Left kidney (tissue), 1 donor: ENCODE measurements at regions not wholly inside any gene's neighbourhood (a gene's known extent, or its start where the extent isn't known, plus 50 kb on each side); places are given as distances from the start of the nearest gene placed in this dataset.

Source experiments
- DNase-seq: peaks from one replicate; pipeline ENCODE4 v3.0.0-alpha.2; 2013

DNA sequence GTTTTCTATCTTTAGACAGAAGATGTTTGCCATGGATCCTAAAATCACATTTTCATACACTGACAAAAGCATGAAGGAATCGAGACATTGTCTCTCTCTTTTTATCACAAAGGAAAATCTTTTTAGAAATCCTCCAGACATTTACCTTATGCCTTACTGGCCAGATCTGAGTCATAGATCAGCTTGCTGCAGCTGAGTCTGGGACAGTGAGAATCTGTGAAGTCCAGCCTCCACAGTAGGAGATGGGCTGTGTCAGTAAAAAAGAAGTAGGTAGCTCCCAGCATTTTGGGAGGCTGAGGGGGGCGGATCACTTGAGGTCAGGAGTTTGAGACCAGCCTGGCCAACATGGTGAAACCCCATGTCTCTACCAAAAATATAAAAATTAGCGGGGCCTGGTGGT lies 333.4 kb upstream of the ZNF462 start:
- no peak for DNase-seq

DNA sequence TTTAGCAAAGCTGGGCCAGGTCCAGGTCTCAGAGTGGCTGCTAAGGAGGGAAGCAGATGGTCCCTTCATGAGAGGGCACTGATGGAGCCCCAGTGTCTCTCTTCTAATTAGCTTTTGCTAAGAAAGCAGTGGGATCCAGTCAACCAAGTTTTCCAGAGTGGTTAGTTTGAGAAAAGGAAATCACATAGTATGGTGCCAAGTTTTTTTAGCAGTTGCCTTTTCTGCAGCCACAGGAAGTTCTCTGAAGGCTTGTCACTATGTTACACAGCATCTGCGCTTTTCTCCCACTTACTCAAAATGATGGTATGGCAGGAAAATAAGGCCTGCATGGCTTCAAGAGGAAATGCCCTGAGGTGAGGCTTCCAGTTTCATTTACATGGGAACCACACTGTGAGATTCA lies 331.5 kb upstream of the ZNF462 start:
- no peak for DNase-seq

DNA sequence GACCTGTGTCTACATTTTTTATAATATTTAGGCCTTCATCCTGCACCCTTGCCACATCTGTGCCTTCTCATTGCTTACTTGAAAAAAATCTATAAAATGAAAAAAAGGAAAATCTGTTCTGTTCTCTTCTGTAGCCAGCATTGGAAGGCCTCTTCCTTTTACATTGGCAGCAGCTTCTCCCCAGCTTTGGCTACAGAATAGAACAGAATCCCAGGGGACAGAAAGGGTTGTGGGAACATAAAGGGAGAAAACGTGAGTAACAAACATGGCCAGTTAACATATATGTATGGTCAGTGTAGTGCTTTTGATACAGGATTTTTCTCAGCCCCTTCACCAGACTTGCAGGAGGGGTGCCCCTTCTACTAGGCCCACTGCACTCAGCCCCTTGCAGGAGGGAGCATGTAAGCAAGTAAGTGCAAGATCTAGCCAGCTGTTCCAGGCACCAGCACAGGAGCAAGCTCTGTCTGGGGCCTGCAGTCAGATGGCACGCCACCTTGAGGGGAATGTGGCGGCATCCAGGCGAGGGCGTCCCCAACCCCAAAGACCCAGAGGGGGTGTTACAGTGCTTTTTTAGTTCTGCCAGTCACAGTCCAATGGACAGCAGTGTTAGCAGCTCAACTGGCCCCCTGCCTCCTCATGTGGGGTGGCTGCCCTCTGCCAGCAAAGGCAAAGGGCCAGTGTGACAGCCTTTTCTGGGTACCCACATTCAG lies 330.5 kb upstream of the ZNF462 start:
- DNase-seq = no peak

DNA sequence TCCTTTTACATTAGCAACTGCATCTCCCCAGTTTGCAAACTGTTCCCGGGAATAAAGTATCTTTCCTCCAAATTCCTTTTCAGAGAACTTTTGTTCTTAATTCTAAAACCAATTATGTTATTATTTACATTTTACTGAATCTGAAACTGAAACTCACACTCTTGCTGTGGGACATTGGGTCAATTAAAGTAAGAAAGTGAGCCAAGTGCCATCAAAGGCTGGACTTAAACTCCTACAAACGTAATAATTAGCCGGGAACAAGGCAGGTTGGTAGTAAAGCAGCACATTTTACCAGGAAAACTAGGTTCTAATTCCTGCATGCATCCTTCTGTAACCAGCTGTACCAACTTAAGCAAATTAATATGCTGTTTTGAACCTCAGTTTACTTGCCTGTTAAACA lies 328.2 kb upstream of the ZNF462 start:
- no peak for DNase-seq

DNA sequence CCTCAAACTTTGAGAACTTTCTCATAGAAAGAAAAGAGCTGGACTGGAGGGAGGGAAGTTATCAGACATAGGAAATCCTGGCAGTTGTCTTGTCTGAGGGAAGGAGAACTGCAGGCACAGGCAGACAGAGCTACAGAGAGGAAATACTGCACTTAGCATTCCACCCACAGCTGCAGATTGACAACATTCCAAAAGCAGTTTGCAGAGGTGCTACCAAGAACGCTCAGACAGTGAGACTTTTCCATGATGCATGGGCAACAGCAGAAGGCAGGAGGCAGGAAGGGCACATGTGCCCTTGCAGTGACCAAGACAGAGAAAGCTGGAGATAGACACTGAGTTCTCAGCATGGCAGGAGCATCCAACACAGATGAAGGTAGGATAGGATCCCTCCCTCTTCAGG lies 327.5 kb upstream of the ZNF462 start:
- DNase-seq = no peak

DNA sequence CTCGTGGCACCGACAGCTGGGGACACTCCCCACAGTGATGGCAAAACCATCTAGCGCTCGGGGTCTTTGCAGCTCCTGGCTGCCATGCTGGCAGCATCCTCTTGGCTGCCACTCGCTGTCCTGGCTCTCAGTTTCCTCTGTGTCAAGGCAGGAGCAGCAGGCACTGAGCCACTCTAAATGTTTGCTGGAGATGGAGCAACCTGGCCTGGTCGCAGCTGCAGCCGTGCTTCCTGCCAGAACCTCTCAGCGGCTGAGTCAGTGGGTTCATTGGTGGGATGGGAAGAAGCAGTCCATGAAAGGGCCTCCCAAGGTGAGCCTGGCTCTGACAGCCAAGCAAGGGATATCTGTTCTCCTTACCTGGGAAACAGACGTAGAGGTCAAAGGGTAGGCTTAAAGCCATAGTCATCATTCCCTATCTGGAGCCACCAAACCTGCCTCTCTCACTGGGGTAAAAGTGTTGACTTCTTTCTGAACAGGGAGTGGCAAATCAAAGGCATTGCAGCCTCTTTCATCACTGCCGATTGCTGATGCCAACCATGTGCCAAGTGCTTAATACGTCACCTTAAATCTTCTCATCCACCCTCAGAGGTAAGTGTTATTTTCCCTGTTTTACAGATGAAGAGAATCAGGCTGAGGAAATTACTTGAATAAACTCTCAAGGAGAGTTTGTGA lies 304.8 kb upstream of the ZNF462 start:
- DNase-seq = no peak

DNA sequence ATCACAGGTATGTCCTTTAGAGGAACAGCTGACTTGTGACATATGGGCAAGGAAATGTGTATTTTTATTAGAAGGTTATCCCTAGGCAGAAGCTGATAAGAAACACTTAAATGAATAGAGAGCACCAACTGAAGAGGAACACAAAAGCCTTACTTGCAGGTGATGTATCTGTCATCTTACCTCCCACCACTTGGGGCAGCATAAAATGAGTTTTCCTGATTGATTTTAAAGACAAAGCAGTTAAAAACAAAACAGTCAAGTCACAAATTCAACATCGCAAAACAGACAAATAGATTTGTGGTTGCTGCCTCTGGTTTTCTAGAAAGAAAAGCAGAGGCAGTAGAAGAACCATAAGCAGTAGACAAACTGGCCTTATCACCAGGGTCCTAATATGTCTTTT lies 302.4 kb upstream of the ZNF462 start:
- no peak for DNase-seq

DNA sequence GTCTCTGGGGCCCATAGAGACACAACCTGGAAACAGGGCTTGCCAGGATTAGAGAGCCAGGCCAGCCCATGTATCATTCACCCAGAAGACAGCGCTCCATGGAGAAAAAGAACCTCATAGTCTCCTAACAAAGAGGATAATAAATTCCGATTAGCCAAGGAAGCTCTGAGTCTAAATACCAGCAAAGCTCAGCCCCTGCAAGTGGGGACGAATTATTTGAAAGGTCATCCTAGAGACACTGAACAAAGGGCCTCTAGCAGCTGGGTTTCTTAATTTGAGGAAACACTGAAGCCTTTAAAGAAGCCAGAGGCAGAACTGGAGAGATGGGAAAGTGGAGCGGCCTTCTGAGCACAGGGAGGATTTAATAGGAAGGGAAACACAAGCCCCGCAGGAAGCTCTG lies 287.1 kb upstream of the ZNF462 start:
- DNase-seq = peak; percentile 15

DNA sequence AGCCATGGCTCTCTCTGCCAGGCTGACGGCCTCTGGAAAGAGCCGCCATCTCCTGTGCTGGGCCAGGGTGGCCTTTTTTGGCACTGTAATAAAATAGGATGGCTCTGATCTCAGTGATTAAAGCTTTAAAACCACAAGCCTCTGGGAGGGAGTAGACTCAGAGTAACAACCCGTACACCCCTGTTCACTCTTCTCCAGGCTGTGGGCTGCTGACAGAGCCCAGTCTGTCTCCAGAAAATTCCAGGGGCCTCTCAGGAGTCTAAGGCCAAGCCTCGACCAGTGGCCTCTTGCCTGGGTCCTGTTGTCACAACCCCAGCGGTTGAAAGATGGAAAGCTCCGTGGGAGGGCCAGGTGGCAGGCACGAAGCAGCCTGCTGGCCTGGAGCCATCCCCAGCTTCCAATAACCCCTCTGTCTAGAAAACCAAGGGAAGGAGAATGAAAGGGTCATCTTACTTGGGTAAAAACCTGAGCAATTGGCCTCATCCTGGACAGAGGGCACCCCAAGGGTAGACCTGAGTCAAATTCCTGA lies 286.7 kb upstream of the ZNF462 start:
- DNase-seq = no peak

DNA sequence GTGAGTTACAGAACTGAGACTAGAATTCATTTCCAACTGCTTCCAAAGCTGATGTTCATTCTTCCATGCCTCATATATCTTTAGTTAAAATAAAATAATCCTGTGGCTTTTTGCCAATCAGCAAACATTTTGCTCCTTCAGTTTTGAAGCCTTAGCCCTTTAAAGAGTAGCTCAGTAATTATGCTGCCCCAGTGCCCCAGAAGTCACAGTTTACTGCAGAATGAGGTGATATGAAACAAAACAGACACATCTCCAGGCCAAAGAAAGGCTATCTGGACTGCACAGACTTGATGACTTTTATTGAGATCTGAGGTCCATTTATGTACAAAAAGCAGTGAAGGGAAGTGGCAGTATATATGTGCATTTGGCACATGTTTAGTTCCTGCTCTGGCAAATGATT lies 285.8 kb upstream of the ZNF462 start:
- DNase-seq = no peak

DNA sequence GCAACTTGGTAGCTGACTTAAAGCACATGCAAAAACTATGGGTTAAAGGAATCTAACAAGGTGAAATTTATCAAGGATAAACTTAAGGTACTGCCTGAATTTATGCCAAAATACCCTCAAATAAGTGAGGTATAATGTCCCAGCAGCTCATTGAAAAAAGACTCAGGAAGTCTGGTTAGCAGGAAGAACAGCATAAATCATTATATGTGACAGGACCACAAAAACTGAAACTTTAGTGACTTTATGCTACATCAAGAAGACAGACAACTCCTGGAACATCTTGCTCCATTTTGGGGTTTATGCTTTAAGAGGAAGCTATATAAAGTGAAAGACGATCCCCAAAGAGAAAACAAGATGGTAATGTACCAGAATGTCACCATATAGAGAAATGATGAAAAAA lies 282.4 kb upstream of the ZNF462 start:
- no peak for DNase-seq

DNA sequence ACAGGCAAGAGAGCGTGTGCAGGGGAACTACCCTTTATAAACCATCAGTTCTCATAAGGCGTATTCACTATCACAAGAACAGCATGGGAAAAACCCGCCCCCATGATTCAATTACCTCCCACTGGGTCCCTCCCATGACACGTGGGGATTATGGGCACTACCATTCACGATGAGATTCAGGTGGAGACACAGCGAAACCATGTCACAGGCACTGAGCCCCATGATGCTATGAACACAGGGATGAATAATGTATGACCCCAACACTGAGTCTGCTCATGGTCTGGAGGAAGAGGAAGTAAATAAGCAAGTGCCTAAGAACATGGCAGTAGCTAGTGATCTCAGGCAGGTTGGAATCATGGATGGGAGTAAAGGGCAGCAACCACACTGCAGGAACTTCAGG lies 281.0 kb upstream of the ZNF462 start:
- DNase-seq = no peak

DNA sequence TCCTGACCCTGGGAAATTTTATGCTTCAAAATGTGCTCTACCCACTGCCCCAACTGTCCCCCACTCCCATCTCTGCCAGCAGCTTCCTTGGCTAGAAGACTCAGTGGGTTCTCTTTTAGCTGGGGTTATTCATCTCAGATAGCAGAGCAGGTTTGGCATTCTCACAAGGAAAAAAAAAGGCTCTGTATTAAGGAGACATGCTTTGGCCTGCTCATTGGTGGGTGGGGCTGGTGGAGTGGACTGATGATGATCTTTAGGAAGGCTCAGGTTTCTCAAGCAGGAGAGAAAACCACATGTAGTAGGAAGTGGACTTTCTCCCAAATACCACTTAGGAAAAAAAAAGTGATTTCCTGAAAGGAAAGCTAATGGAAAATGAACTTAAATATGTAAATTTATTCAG lies 279.2 kb upstream of the ZNF462 start:
- DNase-seq = no peak

DNA sequence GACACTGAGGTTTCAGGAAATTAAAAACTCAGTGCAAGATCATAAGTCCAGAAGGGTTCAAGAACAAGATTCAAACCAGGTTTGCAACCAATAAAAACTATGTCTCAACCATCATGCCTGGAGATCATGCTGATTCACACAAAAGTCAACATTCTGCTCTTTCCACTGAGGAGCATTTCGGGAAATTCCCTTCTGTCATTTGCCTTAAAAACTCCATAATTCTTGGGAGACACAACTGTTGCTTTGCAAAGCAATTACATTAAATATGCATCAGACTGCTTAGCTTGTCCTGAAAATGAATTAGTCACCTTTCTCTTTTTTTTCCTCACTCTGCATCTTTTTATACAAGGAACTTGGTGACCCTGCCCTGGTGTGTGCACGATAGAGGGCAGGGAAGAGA lies 275.9 kb upstream of the ZNF462 start:
- DNase-seq = no peak

DNA sequence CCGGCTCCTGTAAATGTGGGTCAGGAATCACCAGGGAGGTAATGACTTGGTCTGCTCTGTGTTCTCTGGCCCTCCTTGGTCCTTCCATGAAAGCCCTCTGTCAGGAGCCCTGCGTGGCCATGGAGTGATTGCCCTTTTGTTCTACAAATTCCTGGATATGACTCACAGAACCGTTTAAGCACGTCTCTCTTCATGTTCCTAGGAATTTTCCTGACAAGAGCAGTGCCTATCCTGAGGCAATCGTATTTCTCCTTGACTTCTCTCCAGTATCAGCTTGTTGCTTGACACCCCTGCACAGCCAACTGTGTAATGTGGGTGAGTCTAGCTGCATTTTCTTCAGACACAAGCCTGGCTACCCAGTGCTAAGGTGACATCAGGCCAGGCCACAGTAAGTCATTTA lies 274.3 kb upstream of the ZNF462 start:
- DNase-seq = no peak

DNA sequence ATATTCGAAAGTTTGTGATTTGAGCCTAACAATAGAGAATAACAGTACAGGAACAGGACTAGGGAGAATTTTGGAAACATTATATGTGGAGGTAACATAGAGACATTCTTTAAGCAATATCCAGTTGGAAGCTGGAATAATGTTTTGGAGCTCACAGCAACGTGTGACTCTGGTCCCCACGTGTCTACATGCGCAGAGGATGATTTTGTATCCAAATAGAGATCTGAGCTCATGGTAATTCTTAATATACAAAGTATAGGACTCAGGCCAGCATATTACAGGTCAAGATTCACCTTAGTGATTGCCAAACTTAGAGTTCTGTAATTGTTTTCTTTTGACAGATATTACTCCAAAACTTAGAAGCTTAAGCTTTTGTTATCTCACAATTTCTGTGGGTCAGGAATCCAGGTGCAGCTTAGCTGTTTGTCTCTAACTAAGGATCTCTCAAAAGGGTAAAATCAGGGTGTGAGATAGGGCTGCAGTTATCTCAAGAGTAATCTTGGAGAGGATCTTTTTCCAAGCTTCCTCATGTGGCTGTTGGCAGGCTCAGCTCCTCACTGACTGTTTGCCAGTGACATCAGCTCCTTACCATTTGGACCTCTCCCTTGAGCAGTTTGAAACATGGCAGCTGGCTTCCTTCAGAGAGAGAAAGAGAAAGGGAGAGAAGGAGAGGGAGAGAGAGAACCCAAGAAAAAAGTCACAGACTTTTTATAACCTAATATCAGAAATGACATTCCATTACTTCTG lies 272.0 kb upstream of the ZNF462 start:
- DNase-seq = no peak

DNA sequence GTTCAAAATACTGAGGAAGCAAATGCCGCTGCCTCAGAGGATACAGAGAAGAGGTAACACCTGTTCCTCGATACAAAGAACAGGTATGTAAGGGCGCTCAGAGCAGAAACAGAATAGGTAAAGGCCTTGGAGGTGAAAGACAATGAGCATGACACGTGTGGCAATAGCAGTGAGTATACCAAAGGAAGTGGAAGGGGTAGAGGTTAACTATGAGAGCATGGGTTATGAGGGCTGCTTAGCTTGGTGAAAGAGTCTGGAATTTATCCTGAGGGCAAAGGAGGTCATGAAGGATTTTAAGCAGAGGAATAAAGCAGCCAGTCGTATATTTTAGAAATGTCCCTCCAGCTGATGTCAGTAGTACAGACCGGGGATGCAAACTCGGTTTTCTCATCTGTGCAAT lies 269.8 kb upstream of the ZNF462 start:
- no peak for DNase-seq

DNA sequence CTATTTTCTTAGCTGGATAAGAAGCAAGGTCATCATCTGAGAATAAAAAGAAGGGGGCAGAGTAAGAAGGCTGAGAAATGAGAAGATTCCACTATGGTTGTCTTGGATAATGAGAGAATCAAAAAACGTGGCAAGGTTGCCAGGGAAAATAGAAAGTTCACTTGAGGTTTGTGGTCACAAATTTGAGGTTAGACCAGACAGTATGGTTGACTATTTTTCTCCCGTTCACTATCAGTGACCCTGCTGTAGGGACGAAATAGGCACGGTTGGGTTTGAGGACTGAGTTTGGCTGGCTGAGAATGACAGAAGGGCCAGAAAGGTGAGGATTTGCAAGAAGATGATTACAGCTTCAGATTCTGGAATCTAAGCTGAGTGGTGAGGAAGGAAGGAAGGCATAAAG lies 266.0 kb upstream of the ZNF462 start:
- DNase-seq = no peak

DNA sequence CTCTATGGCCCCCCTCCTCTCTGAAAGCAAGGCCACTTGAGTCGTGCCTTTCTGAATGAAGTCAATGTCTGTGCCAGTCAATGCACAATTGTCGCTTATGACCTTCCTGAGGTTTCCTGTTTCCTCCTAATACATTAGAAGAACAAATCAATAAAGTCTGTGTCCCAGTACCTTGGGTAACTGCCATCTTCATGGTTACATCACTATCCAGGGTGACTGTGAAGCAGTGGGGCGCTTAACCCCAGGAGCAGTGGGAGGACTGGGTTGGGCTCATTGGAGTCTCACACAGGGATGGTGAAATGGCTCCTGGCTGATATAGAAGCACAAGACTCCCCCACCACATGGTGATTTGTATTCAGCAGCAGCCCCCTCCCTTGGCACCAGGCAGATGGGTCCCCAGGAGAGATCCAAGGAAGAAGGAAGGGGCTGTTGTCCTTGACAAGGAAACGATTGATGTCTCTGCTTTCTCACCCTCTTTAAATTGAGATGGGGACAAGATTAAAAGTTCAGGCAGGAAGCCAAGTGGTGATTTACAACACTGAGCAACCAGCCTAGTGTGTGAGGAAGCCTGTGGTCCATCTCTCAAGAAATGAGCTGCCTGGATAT lies 261.9 kb upstream of the ZNF462 start:
- DNase-seq = no peak

DNA sequence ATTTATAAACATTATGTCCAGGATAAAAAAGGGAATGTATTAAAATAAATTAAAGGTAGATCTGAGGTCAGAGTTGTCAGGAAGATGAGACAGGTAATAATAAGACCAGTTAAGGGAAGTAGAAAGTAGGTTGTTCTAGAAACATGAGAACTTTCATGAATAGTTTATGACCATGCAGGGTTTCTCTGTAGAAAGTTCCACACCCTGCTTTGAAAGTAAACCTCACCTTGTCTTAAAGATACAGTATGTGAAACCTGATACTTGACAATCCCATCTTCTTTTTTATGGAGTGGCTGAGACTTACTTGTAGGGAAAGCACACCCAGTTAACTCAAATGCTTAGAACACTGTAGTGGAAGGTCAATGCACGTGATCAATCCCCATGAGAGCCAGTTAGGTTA lies 260.6 kb upstream of the ZNF462 start:
- no peak for DNase-seq

DNA sequence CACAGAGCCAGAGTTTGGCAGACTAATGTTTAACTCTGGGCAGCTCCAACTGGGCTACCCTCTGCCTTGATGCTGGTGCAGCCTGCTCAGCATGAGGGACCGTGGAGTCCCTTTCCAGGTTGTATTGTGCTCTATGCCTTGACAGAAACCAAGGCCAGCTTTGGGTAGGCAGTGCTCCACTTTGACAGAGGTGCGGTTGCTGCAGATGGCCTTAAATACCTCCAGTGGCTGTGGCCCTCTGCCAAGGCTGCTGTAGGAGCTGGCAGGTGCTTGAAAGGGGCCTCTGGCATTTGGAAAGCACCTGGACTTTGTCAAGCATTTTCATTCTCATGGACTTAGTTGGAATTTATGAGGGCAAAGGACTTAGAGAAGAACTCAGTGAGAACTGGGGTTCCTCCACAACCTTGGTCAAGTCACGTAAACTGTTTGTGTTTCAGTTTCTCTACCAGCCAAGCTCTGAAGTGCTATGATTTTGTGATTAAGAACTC lies 249.7 kb upstream of the ZNF462 start:
- DNase-seq = no peak

DNA sequence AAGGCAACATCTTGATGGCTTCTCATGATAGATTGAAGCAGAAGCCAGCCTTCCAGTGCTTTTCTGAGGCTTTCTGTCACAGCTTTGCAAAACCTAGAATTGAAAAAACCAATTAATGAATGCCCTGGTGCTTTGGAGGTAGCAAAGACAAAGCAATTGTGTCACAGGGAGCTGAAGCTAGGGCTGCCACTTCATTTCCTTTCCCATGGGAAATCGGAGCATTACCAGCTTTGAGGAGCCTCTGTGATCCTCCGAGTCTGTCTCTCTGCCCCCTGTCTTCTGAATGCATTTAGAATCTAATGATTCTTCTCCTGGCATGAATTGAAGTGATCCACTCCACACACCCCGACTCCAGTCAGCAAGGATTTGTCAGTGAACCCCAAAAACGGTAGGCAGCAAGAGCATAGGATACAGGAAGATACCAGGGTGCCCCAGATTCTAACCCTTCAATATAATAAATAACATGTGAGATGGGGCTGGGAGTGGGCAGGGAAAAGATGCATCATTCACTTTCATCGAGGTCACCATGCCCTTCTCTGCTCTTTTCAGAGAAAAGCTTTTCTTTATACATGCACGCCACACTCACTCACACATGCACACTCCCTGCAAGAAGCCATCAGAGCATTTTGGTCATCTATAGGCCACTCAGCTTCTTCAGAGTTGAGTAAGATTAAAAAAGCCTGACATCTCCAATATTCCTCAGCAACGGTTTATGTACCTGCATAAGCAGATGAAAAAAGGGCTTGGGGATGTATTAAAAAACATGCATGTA lies 247.7 kb upstream of the ZNF462 start:
- DNase-seq = no peak
